ENCODE measurements at regions not wholly inside any gene's neighbourhood (a gene's known extent, or its start where the extent isn't known, plus 50 kb on each side); places are given as distances from the start of the nearest gene placed in this dataset.
"Not testable (repeated sequence)": the region's sequence is repeated elsewhere in the genome, so short reads cannot be mapped to it uniquely, and the experiment has no call there.

DNA sequence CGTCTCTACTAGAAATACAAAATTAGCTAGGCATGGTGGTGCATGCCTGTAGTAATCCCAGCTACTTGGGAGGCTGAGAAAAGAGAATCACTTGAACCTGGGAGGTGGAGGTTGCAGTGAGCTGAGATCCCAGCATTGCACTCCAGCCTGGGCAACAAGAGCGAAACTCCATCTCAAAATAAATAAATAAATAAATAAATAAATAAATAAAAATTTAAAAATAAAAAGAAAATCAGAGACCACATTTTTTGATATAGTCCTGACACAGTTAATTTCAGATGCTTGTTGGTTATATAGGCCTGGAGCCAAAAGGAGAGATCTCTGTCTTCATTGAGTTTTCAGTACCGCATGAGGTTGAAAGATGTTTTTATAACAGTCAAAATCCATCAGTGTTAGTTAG, 388.3 kb downstream of the PRELID2 start:
- TF ChIP-seq, protein P1, sequence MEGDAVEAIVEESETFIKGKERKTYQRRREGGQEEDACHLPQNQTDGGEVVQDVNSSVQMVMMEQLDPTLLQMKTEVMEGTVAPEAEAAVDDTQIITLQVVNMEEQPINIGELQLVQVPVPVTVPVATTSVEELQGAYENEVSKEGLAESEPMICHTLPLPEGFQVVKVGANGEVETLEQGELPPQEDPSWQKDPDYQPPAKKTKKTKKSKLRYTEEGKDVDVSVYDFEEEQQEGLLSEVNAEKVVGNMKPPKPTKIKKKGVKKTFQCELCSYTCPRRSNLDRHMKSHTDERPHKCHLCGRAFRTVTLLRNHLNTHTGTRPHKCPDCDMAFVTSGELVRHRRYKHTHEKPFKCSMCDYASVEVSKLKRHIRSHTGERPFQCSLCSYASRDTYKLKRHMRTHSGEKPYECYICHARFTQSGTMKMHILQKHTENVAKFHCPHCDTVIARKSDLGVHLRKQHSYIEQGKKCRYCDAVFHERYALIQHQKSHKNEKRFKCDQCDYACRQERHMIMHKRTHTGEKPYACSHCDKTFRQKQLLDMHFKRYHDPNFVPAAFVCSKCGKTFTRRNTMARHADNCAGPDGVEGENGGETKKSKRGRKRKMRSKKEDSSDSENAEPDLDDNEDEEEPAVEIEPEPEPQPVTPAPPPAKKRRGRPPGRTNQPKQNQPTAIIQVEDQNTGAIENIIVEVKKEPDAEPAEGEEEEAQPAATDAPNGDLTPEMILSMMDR (IDR thresholded peaks at IDR 0.05), result not testable (repeated sequence)
- not testable (repeated sequence) for TF ChIP-seq POLR2A (IDR thresholded peaks at IDR 0.05)
